Hepatocyte (in vitro differentiated cells): ENCODE measurements at regions not wholly inside any gene's neighbourhood (a gene's known extent, or its start where the extent isn't known, plus 50 kb on each side); places are given as distances from the start of the nearest gene placed in this dataset.

Experiments
- DNase-seq: peaks from one replicate; pipeline ENCODE4 v3.0.0-alpha.2; 2016; ENCODE audit warnings: low spot score
- H2AFZ ChIP-seq: fragments of 200-600 bp; sonication (generic); 2 replicates; pipeline ENCODE4 v1.6.0; 2016; ENCODE audit warnings: antibody characterized with exemption, mild to moderate bottlenecking
- H3K27ac ChIP-seq: fragments of 200-600 bp; sonication (generic); 2 replicates; pipeline ENCODE4 v1.5.1; 2016; ENCODE audit warnings: mild to moderate bottlenecking
- H3K27me3 ChIP-seq: fragments of 200-600 bp; sonication (generic); 2 replicates; pipeline ENCODE4 v1.6.1; 2016
- H3K36me3 ChIP-seq: fragments of 200-600 bp; sonication (generic); replicated peaks from 2 replicates; pipeline ENCODE4 v1.5.1; 2016; ENCODE audit warnings: low read depth; ENCODE audit not compliant: insufficient read depth
- H3K4me1 ChIP-seq: fragments of 200-600 bp; sonication (generic); 2 replicates; pipeline ENCODE4 v1.5.1; 2016; ENCODE audit warnings: mild to moderate bottlenecking, moderate library complexity; ENCODE audit not compliant: insufficient read depth
- H3K4me2 ChIP-seq: fragments of 200-600 bp; sonication (generic); 2 replicates; pipeline ENCODE4 v1.6.0; 2016
- H3K4me3 ChIP-seq: fragments of 200-600 bp; sonication (generic); 2 replicates; pipeline ENCODE4 v1.5.1; 2016; ENCODE audit warnings: mild to moderate bottlenecking
- H3K79me2 ChIP-seq: fragments of 200-600 bp; sonication (generic); 2 replicates; pipeline ENCODE4 v1.6.0; 2017; ENCODE audit warnings: mild to moderate bottlenecking
- H3K9me2 ChIP-seq: fragments of 200-600 bp; sonication (generic); replicated peaks from 2 replicates; pipeline ENCODE4 v1.6.0; 2017; ENCODE audit warnings: mild to moderate bottlenecking; ENCODE audit not compliant: insufficient read depth
- H3K9me3 ChIP-seq: fragments of 200-600 bp; sonication (generic); 2 replicates; pipeline ENCODE4 v1.5.1; 2016; ENCODE audit warnings: low read depth, mild to moderate bottlenecking
- H4K20me1 ChIP-seq: fragments of 200-600 bp; sonication (generic); 2 replicates; pipeline ENCODE4 v1.6.0; 2016; ENCODE audit warnings: mild to moderate bottlenecking; ENCODE audit not compliant: insufficient read depth, poor library complexity, severe bottlenecking
- CTCF ChIP-seq: fragments of 200-600 bp; sonication (generic); IDR thresholded peaks from 2 replicates; pipeline ENCODE4 v1.5.1; 2016; ENCODE audit warnings: antibody characterized with exemption, mild to moderate bottlenecking; ENCODE audit not compliant: poor library complexity
- EZH2 ChIP-seq: fragments of 200-600 bp; sonication (generic); IDR thresholded peaks from 2 replicates; pipeline ENCODE4 v1.6.1; 2016; ENCODE audit warnings: antibody characterized with exemption, mild to moderate bottlenecking, borderline replicate concordance
- EZH2phosphoT487 ChIP-seq: fragments of 200-600 bp; sonication (generic); IDR thresholded peaks from one replicate; pipeline ENCODE4 v1.6.1; 2018; ENCODE audit warnings: antibody characterized with exemption, mild to moderate bottlenecking, low read depth, moderate library complexity; ENCODE audit not compliant: unreplicated experiment, severe bottlenecking
- WGBS: methylation state at CpG from one replicate; pipeline ENCODE4 v1.1.6; 2016; ENCODE audit warnings: low lambda C conversion rate; ENCODE audit errors: missing lambda C conversion rate; 5-methylcytosine and 5-hydroxymethylcytosine counted together

- WGBS, result 70% methylated on average over 4 of the region's 4 CpGs
- H4K20me1 ChIP-seq, result no peaks in the 10 kb centered on the region
- H3K9me2 ChIP-seq, result no peaks in the 10 kb centered on the region
- no peaks in the 10 kb centered on the region for H3K4me1 ChIP-seq
- no peak overlapping the region for H3K27ac ChIP-seq
- no peak overlapping the region for H2AFZ ChIP-seq
- no peak overlapping the region for H3K4me3 ChIP-seq
- no peaks in the 10 kb centered on the region for H3K27me3 ChIP-seq
- no peak for DNase-seq
- no peaks in the 10 kb centered on the region for H3K36me3 ChIP-seq
- no peak overlapping the region for H3K4me2 ChIP-seq
- H3K79me2 ChIP-seq, result no peaks in the 10 kb centered on the region
- TF ChIP-seq EZH2phosphoT487 (no peak), EZH2 (no peak), CTCF (no peak)
- H3K9me3 ChIP-seq, result no peaks in the 10 kb centered on the region
Observed at GRCh38 chr6:98687752-98688151, 146.6 kb upstream of the POU3F2 start.

GRCh38 chr6:98695091-98695801, 139.1 kb upstream of the POU3F2 start:
- Histone ChIP-seq H3K79me2 (no peaks in the 10 kb centered on the region), H3K27ac (no peak overlapping the region), H2AFZ (no peak overlapping the region), H3K27me3 (no peaks in the 10 kb centered on the region), H4K20me1 (no peaks in the 10 kb centered on the region), H3K36me3 (no peaks in the 10 kb centered on the region), H3K4me1 (no peaks in the 10 kb centered on the region), H3K4me2 (no peak overlapping the region), H3K9me2 (no peaks in the 10 kb centered on the region), H3K9me3 (no peaks in the 10 kb centered on the region), H3K4me3 (no peak overlapping the region)
- no peak for DNase-seq
- WGBS, result 78% methylated on average over 7 of the region's 7 CpGs
- TF ChIP-seq CTCF, result no peak
- TF ChIP-seq EZH2phosphoT487, result no peak
- TF ChIP-seq EZH2, result no peak

- no peak for TF ChIP-seq EZH2phosphoT487
- no peak for TF ChIP-seq CTCF
- Histone ChIP-seq H3K36me3 (no peaks in the 10 kb centered on the region), H3K4me3 (no peak overlapping the region), H3K9me3 (no peaks in the 10 kb centered on the region), H3K4me2 (no peak overlapping the region), H3K27ac (no peak overlapping the region), H3K9me2 (no peaks in the 10 kb centered on the region), H3K4me1 (no peaks in the 10 kb centered on the region), H3K27me3 (no peaks in the 10 kb centered on the region), H4K20me1 (no peaks in the 10 kb centered on the region), H2AFZ (no peak overlapping the region), H3K79me2 (no peaks in the 10 kb centered on the region)
- DNase-seq, result no peak
Observed at GRCh38 chr6:98711380-98711779, 123.0 kb upstream of the POU3F2 start.

DNA sequence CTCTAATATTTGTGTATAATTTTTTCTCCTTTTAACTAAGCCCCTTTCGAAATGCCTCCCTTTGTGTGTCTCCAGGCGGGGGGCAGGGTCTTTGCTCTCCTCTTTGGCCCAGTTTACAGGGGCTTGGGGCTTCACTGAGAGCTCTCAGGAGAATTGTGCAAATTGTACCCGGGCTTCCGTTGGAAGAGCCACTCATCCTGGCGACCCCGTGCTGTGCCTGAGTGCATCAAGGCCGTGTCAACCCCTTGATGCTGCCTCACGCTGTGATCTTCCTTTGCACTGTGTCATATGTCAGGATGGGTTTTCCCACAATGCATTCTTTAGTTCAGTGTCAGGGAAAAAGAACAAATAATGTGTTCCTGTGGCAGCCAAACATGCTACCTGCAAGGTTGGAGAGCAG, 118.0 kb upstream of the POU3F2 start:
- Histone ChIP-seq H2AFZ (no peak overlapping the region), H3K27me3 (peaks cover 9% of the 10 kb centered on the region), H3K27ac (no peak overlapping the region), H3K79me2 (no peaks in the 10 kb centered on the region), H4K20me1 (no peaks in the 10 kb centered on the region), H3K4me1 (no peaks in the 10 kb centered on the region), H3K4me2 (no peak overlapping the region), H3K36me3 (no peaks in the 10 kb centered on the region), H3K9me3 (no peaks in the 10 kb centered on the region), H3K9me2 (no peaks in the 10 kb centered on the region), H3K4me3 (no peak overlapping the region)
- no peak for DNase-seq
- TF ChIP-seq EZH2 (no peak), EZH2phosphoT487 (no peak), CTCF (no peak)
- 31% methylated on average over 8 of the region's 8 CpGs for WGBS
